Cardiac muscle cell (in vitro differentiated cells and primary cell): ENCODE measurements at regions not wholly inside any gene's neighbourhood (a gene's known extent, or its start where the extent isn't known, plus 50 kb on each side); places are given as distances from the start of the nearest gene placed in this dataset.

ENCODE experiments used
- DNase-seq, 2 donors: peaks; one replicate each; pipeline versions ENCODE4 v3.0.0 to v3.0.0-alpha.2; 2010 to 2017; ENCODE audit warnings: low read depth in 1 of 2, low spot score in 1 of 2
- H3K27ac ChIP-seq: fragments of 200-600 bp; sonication (generic); 2 replicates; pipeline ENCODE4 v1.5.1; 2016
- H3K27me3 ChIP-seq: fragments of 200-600 bp; sonication (generic); 2 replicates; pipeline ENCODE4 v1.6.0; 2016; ENCODE audit warnings: control low read depth
- H3K36me3 ChIP-seq: fragments of 200-600 bp; sonication (generic); 2 replicates; pipeline ENCODE4 v1.5.1; 2016; ENCODE audit warnings: control low read depth
- H3K4me1 ChIP-seq: fragments of 200-600 bp; sonication (generic); 2 replicates; pipeline ENCODE4 v1.8.1; 2017; ENCODE audit warnings: low read depth, mild to moderate bottlenecking, mixed run types
- H3K4me3 ChIP-seq: fragments of 200-600 bp; sonication (generic); 2 replicates; pipeline ENCODE4 v1.5.1; 2016; ENCODE audit warnings: mild to moderate bottlenecking
- H3K9me3 ChIP-seq: fragments of 200-600 bp; sonication (generic); 2 replicates; pipeline ENCODE4 v1.5.1; 2017; ENCODE audit warnings: low read depth, mild to moderate bottlenecking, control low read depth
- TF ChIP-seq, protein P1 (sequence below): IDR thresholded peaks from 2 replicates; pipeline ENCODE4 v1.5.1; 2012; ENCODE audit warnings: low read depth, mild to moderate bottlenecking, low read length

DNA sequence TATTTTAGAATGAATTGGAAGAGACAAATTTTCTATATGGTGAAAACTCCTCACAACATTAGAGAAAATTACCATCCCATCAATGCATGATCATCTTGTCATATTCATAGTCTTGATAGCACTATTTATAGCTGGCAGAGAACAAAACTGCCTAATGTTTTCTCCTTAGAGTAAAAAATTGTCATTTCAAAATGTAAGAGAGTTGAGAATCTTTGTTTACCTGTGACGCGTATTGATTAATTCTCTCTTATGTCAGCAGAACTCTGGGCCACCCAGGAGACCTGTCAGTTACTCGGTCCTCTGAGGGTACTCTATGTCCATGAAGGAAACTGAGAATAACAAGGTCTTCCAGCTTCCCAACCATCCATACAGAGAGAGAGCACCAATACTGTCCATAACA lies 381.4 kb upstream of the ZP4 start:
- no peak for DNase-seq
- Histone ChIP-seq H3K4me1 (no peaks in the 10 kb centered on the region), H3K27ac (no peak overlapping the region), H3K27me3 (no peaks in the 10 kb centered on the region), H3K4me3 (no peak overlapping the region), H3K9me3 (no peaks in the 10 kb centered on the region), H3K36me3 (no peaks in the 10 kb centered on the region)
- TF ChIP-seq, protein P1, sequence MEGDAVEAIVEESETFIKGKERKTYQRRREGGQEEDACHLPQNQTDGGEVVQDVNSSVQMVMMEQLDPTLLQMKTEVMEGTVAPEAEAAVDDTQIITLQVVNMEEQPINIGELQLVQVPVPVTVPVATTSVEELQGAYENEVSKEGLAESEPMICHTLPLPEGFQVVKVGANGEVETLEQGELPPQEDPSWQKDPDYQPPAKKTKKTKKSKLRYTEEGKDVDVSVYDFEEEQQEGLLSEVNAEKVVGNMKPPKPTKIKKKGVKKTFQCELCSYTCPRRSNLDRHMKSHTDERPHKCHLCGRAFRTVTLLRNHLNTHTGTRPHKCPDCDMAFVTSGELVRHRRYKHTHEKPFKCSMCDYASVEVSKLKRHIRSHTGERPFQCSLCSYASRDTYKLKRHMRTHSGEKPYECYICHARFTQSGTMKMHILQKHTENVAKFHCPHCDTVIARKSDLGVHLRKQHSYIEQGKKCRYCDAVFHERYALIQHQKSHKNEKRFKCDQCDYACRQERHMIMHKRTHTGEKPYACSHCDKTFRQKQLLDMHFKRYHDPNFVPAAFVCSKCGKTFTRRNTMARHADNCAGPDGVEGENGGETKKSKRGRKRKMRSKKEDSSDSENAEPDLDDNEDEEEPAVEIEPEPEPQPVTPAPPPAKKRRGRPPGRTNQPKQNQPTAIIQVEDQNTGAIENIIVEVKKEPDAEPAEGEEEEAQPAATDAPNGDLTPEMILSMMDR: no peak

DNA sequence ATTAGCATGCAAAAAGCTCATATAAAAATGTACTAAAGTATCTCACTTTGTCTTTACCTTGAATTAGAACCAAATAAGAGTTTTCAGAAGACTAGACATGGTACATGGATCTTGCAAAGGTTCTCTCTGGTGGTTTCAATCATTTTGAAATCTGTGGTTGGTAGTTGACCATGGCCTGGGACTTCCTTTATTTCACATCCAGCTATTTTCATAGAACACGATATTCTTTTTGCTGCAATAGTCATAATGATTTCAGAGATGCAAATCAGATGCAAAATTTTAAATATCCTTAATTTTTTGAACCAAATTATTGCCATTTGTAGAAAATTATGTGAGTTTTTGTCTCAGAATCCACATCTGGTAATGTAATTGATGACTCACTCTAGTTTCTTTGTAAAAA lies 375.1 kb upstream of the ZP4 start:
- Histone ChIP-seq H3K4me1 (no peaks in the 10 kb centered on the region), H3K36me3 (no peaks in the 10 kb centered on the region), H3K9me3 (no peaks in the 10 kb centered on the region), H3K27ac (no peak overlapping the region), H3K27me3 (no peaks in the 10 kb centered on the region), H3K4me3 (no peak overlapping the region)
- TF ChIP-seq, protein P1: no peak
- no peak for DNase-seq

DNA sequence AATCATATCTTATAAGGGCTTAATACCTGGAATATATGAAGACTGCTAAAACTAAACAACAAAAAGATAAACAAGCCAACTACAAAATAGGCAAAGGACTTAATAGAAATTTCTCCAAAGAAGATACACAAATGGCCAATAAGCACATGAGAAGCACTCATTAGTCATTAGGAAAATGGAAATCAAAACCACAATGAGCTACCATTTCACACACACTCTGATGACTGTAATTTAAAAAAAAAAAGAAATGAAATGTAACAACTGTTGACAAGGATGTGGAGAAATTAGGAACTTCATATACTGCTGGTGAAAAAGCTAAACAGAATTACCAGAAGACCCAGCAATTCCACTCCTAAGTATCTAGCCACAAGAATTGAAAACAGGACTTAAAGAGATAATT lies 374.2 kb upstream of the ZP4 start:
- H3K9me3 ChIP-seq: no peaks in the 10 kb centered on the region
- TF ChIP-seq, protein P1: no peak
- no peaks in the 10 kb centered on the region for H3K4me1 ChIP-seq
- DNase-seq: no peak
- no peak overlapping the region for H3K4me3 ChIP-seq
- H3K36me3 ChIP-seq: no peaks in the 10 kb centered on the region
- H3K27me3 ChIP-seq: no peaks in the 10 kb centered on the region
- H3K27ac ChIP-seq: no peak overlapping the region

DNA sequence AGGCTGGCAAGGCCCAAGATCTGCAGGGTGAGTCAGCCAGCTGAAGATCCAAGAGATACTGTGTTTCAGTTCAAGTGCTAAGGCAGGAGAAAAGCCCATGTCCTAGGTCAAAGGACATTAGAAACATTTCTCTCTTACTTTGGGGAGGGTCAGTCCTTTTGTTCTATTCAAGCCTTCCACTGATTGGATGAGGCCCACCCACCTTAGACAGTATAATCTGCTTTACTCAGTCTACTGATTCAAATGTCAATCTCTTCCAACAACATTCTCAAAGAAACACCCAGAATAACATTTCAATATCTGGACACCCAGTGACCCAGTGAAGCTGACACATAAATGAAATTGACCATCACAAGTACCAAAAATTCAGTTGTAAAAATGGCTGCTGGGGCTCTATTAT lies 367.8 kb upstream of the ZP4 start:
- Histone ChIP-seq H3K36me3 (no peaks in the 10 kb centered on the region), H3K4me3 (no peak overlapping the region), H3K27ac (no peak overlapping the region), H3K9me3 (no peaks in the 10 kb centered on the region), H3K4me1 (no peaks in the 10 kb centered on the region), H3K27me3 (no peaks in the 10 kb centered on the region)
- no peak for DNase-seq
- TF ChIP-seq, protein P1: no peak

DNA sequence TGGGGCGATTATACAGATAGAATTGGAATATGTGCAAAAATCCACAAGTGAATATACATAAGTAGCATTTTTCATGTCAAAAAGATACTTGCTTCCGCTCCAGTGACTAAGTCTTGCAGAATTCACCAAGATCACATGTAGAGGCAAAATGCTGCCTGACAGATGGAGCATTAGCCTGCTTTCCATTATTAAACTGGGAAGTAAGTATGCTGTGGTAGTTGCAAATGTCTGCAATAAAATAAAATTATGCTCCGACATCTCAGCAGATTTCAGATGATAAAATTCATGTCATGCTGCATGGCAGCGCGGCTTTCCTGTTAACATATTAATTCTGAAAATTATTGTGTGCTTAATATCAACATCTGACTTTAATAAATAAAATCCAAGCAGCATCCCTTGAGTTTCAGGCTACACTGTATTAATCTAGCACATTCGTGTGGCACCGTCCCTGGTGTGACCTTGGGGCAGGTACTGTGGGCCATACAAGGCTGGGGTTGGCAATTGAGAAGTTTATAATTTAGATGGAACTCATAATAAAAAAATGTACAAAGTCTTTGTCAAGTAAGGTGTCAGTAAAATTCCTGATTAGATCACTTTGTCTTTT lies 366.4 kb upstream of the ZP4 start:
- Histone ChIP-seq H3K27ac (no peak overlapping the region), H3K27me3 (no peaks in the 10 kb centered on the region), H3K4me3 (no peak overlapping the region), H3K9me3 (no peaks in the 10 kb centered on the region), H3K36me3 (no peaks in the 10 kb centered on the region), H3K4me1 (no peaks in the 10 kb centered on the region)
- no peak for DNase-seq
- TF ChIP-seq, protein P1: no peak

DNA sequence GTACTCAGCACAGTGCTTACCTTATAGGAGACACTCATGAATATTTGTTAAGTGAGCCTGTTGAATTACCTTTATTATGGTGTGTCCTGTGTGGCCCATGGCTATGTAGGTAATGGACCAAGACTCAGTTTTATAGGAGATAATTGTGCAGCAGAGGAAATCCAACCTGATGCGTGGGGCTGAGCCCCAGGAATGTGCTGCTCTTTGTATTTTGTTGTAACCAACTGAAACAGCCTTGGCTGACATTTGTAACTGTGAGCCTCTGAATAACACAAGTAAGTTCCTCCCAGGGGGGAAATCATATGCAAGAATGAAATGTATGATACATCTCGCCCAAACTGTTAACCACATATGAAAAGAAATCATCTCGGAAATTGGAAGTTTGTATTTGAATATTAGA lies 364.2 kb upstream of the ZP4 start:
- Histone ChIP-seq H3K4me1 (no peaks in the 10 kb centered on the region), H3K27ac (no peak overlapping the region), H3K27me3 (no peaks in the 10 kb centered on the region), H3K9me3 (no peaks in the 10 kb centered on the region), H3K4me3 (no peak overlapping the region), H3K36me3 (no peaks in the 10 kb centered on the region)
- TF ChIP-seq, protein P1: no peak
- no peak for DNase-seq
